ENCODE measurements at regions not wholly inside any gene's neighbourhood (a gene's known extent, or its start where the extent isn't known, plus 50 kb on each side); places are given as distances from the start of the nearest gene placed in this dataset.

- TF ChIP-seq POLR2A (IDR thresholded peaks at IDR 0.05; ENCODE audit: low read length) (no peak), GATA1 (IDR thresholded peaks at IDR 0.05; ENCODE audit: low read depth, low read length) (no peak)
Measured at GRCh38 chr4:24364249-24364648, 220.1 kb downstream of the DHX15 start.
